Activated CD8-positive, alpha-beta T cell treated with anti-CD3 and anti-CD28 coated beads for 36 hours (primary cell): ENCODE measurements at regions not wholly inside any gene's neighbourhood (a gene's known extent, or its start where the extent isn't known, plus 50 kb on each side); places are given as distances from the start of the nearest gene placed in this dataset.

Experiments used
- ATAC-seq: fragments of 200-7000 bp; cut with Tn5 transposase; one replicate; pipeline ENCODE4 v1.10.0; 2021; ENCODE audit warnings: mild to moderate bottlenecking, moderate library complexity
- CTCF ChIA-PET: fragments of 350-600 bp; sonication (Branson Sonifier 250); formaldehyde crosslinking; loops from one replicate; lab custom pipeline; 2021; ENCODE audit warnings: antibody characterized with exemption; lab: Charles Lee
- POLR2A ChIA-PET: fragments of 350-600 bp; sonication (Branson Sonifier 250); formaldehyde crosslinking; loops from one replicate; lab custom pipeline; 2021; ENCODE audit warnings: antibody characterized with exemption; lab: Charles Lee
- DNase-seq: peaks from one replicate; pipeline ENCODE4 v3.0.0-alpha.2; 2020
- H3K27ac Mint-ChIP-seq: one replicate; pipeline ENCODE4 v1.8.0; 2021; ENCODE audit warnings: mild to moderate bottlenecking, mixed read lengths
- H3K27me3 Mint-ChIP-seq: one replicate; pipeline ENCODE4 v1.8.0; 2021; ENCODE audit warnings: mixed read lengths
- H3K36me3 Mint-ChIP-seq: one replicate; pipeline ENCODE4 v1.8.0; 2021; ENCODE audit warnings: low read depth, mixed read lengths
- H3K4me1 Mint-ChIP-seq: one replicate; pipeline ENCODE4 v1.8.0; 2021; ENCODE audit warnings: low read depth, mixed read lengths
- H3K4me3 Mint-ChIP-seq: one replicate; pipeline ENCODE4 v1.8.0; 2021; ENCODE audit warnings: mild to moderate bottlenecking, moderate library complexity, mixed read lengths
- H3K9me3 Mint-ChIP-seq: one replicate; pipeline ENCODE4 v1.8.0; 2021; ENCODE audit warnings: mixed read lengths
- intact Hi-C: fragments of 100-400 bp; cut with micrococcal nuclease; formaldehyde crosslinking; loops from one replicate; pipeline ENCODE4 v1.10.0; 2022
- TF ChIP-seq, protein P1 (sequence below): fragments of 200-600 bp; IDR thresholded peaks from one replicate; pipeline ENCODE4 v1.8.0; 2022; ENCODE audit warnings: antibody characterized with exemption, mild to moderate bottlenecking

DNA sequence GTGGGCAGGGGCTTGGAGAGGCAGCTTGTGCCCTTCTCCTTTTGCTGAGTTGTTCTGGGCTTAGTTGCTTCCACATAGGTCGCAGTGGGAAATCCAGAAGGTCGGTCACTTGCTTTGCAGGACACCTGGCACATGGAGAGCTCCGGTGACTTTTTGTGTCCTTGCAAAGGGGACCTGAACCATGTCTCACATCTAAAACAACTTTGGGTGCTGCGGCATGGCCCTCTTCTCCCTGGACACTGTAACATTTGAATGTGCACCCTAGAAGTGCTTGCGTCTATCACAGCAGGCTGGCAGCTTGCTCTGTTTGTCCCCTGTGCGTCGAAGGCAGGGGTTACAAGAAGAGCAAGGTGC, 189.9 kb upstream of the TWIST2 start:
- CTCF ChIA-PET: no interaction called here
- no peak overlapping the region for H3K27ac Mint-ChIP-seq
- H3K27me3 Mint-ChIP-seq: peaks cover 2% of the 10 kb centered on the region
- intact Hi-C loops: no loop called here
- no peak overlapping the region for H3K4me3 Mint-ChIP-seq
- no peaks in the 10 kb centered on the region for H3K4me1 Mint-ChIP-seq
- TF ChIP-seq, protein P1, sequence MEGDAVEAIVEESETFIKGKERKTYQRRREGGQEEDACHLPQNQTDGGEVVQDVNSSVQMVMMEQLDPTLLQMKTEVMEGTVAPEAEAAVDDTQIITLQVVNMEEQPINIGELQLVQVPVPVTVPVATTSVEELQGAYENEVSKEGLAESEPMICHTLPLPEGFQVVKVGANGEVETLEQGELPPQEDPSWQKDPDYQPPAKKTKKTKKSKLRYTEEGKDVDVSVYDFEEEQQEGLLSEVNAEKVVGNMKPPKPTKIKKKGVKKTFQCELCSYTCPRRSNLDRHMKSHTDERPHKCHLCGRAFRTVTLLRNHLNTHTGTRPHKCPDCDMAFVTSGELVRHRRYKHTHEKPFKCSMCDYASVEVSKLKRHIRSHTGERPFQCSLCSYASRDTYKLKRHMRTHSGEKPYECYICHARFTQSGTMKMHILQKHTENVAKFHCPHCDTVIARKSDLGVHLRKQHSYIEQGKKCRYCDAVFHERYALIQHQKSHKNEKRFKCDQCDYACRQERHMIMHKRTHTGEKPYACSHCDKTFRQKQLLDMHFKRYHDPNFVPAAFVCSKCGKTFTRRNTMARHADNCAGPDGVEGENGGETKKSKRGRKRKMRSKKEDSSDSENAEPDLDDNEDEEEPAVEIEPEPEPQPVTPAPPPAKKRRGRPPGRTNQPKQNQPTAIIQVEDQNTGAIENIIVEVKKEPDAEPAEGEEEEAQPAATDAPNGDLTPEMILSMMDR: no peak
- POLR2A ChIA-PET: no interaction called here
- peaks cover 2% of the 10 kb centered on the region for H3K9me3 Mint-ChIP-seq
- DNase-seq (no peak), ATAC-seq (no peak)
- H3K36me3 Mint-ChIP-seq: no peaks in the 10 kb centered on the region

DNA sequence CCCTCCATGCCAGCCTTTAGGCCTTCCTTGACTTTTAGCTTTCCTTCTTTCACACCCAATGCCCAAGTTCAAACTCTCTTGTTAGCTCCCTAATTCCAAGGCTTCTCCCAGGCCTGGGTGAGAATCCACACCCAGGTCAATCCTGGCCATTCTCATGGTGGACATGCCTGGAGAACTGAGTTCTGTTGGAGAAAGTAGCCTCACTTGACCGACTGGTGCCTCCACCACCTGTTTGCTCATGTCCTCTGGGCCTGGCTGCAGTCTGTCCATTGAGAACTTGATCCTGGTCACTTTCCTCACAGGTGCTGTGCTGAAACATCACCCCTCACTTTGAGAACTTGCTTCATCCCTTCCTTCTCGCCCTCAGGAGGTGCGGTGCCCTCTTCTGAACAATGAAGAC, 189.1 kb upstream of the TWIST2 start:
- ChIA-PET CTCF (no interaction called here), POLR2A (no interaction called here)
- no peaks in the 10 kb centered on the region for H3K4me1 Mint-ChIP-seq
- TF ChIP-seq, protein P1: no peak
- no peak overlapping the region for H3K4me3 Mint-ChIP-seq
- intact Hi-C loops: no loop called here
- H3K27me3 Mint-ChIP-seq: peaks cover 4% of the 10 kb centered on the region
- peaks cover 2% of the 10 kb centered on the region for H3K9me3 Mint-ChIP-seq
- DNase-seq: no peak
- H3K27ac Mint-ChIP-seq: no peak overlapping the region
- no peak for ATAC-seq
- H3K36me3 Mint-ChIP-seq: no peaks in the 10 kb centered on the region

DNA sequence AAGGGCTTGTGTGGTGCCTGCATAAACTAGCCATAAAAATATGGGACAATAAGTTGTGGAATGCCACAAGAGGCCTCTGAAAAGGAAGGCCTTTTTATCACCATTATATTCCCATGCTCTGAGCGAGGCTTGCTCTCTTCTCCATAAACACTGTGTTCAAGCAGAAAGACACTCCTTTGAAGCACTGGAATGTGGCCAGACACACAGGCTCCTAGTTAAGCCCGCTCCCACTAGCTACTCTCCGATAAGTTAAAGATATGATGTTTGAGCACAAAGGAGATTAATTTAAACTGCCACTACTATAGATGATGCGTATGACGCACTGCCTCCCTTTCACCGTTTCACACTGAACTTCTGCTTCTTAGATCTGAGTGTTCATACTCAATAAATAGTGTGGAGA, 188.7 kb upstream of the TWIST2 start:
- TF ChIP-seq, protein P1: no peak
- POLR2A ChIA-PET: no interaction called here
- H3K4me1 Mint-ChIP-seq: no peaks in the 10 kb centered on the region
- intact Hi-C loops: no loop called here
- no peak overlapping the region for H3K27ac Mint-ChIP-seq
- no peak overlapping the region for H3K4me3 Mint-ChIP-seq
- CTCF ChIA-PET: no interaction called here
- no peak for DNase-seq
- H3K36me3 Mint-ChIP-seq: no peaks in the 10 kb centered on the region
- H3K27me3 Mint-ChIP-seq: peaks cover 4% of the 10 kb centered on the region
- no peak for ATAC-seq
- H3K9me3 Mint-ChIP-seq: peaks cover 2% of the 10 kb centered on the region

DNA sequence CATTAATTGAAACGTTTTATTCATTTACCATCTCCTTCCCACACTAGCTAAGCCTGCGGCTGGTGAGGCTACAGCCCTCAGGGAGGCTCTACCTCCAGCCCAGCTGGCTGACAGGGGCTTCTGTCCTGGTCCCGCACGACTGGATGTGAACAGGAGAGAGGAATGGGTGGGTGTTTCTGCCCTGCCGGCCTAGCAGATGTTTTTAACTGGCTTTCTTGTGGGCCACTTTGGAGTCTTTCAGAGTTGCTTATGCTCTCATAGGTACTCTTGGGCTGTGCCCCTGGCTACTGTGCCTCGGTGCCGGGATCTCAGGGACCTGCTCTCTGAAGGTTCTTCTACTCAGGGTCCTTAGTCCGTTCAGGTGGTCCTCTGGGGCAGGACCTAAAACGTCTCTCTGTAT, 184.3 kb upstream of the TWIST2 start:
- ChIA-PET POLR2A (no interaction called here), CTCF (no interaction called here)
- intact Hi-C loops: no loop called here
- no peak overlapping the region for H3K4me3 Mint-ChIP-seq
- no peak for ATAC-seq
- no peaks in the 10 kb centered on the region for H3K4me1 Mint-ChIP-seq
- DNase-seq: no peak
- H3K36me3 Mint-ChIP-seq: no peaks in the 10 kb centered on the region
- TF ChIP-seq, protein P1: no peak
- peaks cover 26% of the 10 kb centered on the region for H3K27me3 Mint-ChIP-seq
- peaks cover 2% of the 10 kb centered on the region for H3K9me3 Mint-ChIP-seq
- H3K27ac Mint-ChIP-seq: no peak overlapping the region

DNA sequence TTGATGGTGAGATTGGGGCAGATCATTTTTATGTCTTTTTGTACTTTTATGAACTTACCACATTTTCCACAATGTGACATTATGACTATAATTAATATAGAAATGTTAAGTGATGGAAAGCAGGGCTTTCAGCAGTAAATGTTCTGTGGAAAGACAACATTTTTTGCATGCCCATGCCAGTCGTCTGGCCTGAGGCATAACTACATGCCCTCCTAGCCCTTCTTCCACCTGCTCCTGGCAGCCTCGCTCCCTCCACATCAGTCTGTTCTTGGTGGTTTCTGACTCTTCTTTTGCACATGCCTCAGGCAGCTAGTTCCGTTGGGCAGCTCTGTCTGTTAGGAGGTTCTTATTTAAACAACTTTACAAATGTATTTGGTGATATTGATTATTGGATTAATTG, 182.0 kb upstream of the TWIST2 start:
- TF ChIP-seq, protein P1: no peak
- peaks cover 5% of the 10 kb centered on the region for H3K9me3 Mint-ChIP-seq
- H3K27ac Mint-ChIP-seq: no peak overlapping the region
- peaks cover 4% of the 10 kb centered on the region for H3K4me1 Mint-ChIP-seq
- no peak overlapping the region for H3K4me3 Mint-ChIP-seq
- H3K27me3 Mint-ChIP-seq: peaks cover 28% of the 10 kb centered on the region
- CTCF ChIA-PET: no interaction called here
- intact Hi-C loops: no loop called here
- POLR2A ChIA-PET: no interaction called here
- H3K36me3 Mint-ChIP-seq: no peaks in the 10 kb centered on the region
- ATAC-seq (no peak), DNase-seq (no peak)
